SK-N-SH (cell line): ENCODE measurements at regions not wholly inside any gene's neighbourhood (a gene's known extent, or its start where the extent isn't known, plus 50 kb on each side); places are given as distances from the start of the nearest gene placed in this dataset.
A peak's percentile ranks its signal among the peaks of the same experiment; 100 is the strongest.

Experiments
- CTCF ChIA-PET: fragments of 300-600, 350-600 bp; formaldehyde crosslinking; extraction: SDS; loops from one replicate; lab custom pipeline; 2021; lab: Yijun Ruan, JAX
- POLR2A ChIA-PET: fragments of 350-600 bp; sonication (Branson Sonifier 250); formaldehyde crosslinking; extraction: SDS; loops from one replicate; lab custom pipeline; 2020; ENCODE audit warnings: antibody characterized with exemption, inconsistent platforms; lab: Yijun Ruan, JAX
- DNase-seq: peaks from one replicate; pipeline ENCODE4 v3.0.0; 2012
- H2AFZ ChIP-seq: fragments of 200-600 bp; sonication (generic); 2 replicates; pipeline ENCODE4 v1.8.1; 2016; ENCODE audit warnings: antibody characterized with exemption, mild to moderate bottlenecking, low read depth
- H3F3A ChIP-seq: fragments of 200-600 bp; sonication (generic); replicated peaks from 2 replicates; pipeline ENCODE3; 2016; ENCODE audit warnings: antibody characterized with exemption, mild to moderate bottlenecking; ENCODE audit not compliant: insufficient read depth
- H3K27ac ChIP-seq, 2 experiments: fragments of 200-500 bp in 1 of 2; fragments of 200-600 bp in 1 of 2; sonication (Bioruptor generic) in 1 of 2; sonication (generic), shearing (Covaris generic) in 1 of 2; 2 replicates each; pipeline versions ENCODE4 v1.5.1 to v1.6.1; 2014 to 2016; ENCODE audit warnings: low read depth in 2 of 2, inconsistent platforms in 1 of 2, low read length in 1 of 2, mild to moderate bottlenecking in 1 of 2, mixed read lengths in 1 of 2
- H3K27me3 ChIP-seq: fragments of 200-600 bp; sonication (generic), shearing (Covaris generic); 2 replicates; pipeline ENCODE4 v1.6.1; 2016; ENCODE audit warnings: mixed run types; ENCODE audit not compliant: insufficient read depth
- H3K36me3 ChIP-seq, 2 experiments: fragments of 200-500 bp in 1 of 2; fragments of 200-600 bp in 1 of 2; sonication (Bioruptor generic) in 1 of 2; sonication (generic) in 1 of 2; replicated peaks in 1 of 2; 2 replicates each; pipeline versions ENCODE3 to v1.5.1; 2014 to 2016; ENCODE audit warnings: low read length in 1 of 2, mild to moderate bottlenecking in 1 of 2; ENCODE audit not compliant: insufficient read depth in 2 of 2, control insufficient read depth in 1 of 2
- H3K4me1 ChIP-seq, 2 experiments: fragments of 200-500 bp in 1 of 2; fragments of 200-600 bp in 1 of 2; sonication (Bioruptor generic) in 1 of 2; sonication (generic), shearing (Covaris generic) in 1 of 2; 2 replicates each; pipeline versions ENCODE4 v1.5.1 to v1.6.1; 2014 to 2016; ENCODE audit warnings: low read depth in 1 of 2, low read length in 1 of 2, mixed run types in 1 of 2; ENCODE audit not compliant: insufficient read depth in 2 of 2, control insufficient read depth in 1 of 2
- H3K4me2 ChIP-seq: fragments of 200-600 bp; sonication (generic), shearing (Covaris generic); 2 replicates; pipeline ENCODE4 v1.6.1; 2017; ENCODE audit warnings: mixed run types
- H3K4me3 ChIP-seq, 2 experiments: fragments of 200-500 bp in 1 of 2; fragments of 200-600 bp in 1 of 2; sonication (Bioruptor generic) in 1 of 2; sonication (generic), shearing (Covaris generic) in 1 of 2; 2 replicates each; pipeline versions ENCODE4 v1.5.1 to v1.8.1; 2014 to 2016; ENCODE audit warnings: low read depth in 2 of 2, inconsistent platforms in 1 of 2, low read length in 1 of 2, mild to moderate bottlenecking in 1 of 2, mixed read lengths in 1 of 2, moderate library complexity in 1 of 2
- H3K79me2 ChIP-seq: fragments of 200-600 bp; sonication (generic); 2 replicates; pipeline ENCODE4 v1.8.1; 2017; ENCODE audit warnings: mild to moderate bottlenecking; ENCODE audit not compliant: insufficient read depth
- H3K9ac ChIP-seq: fragments of 200-600 bp; sonication (generic); 2 replicates; pipeline ENCODE4 v1.6.1; 2017; ENCODE audit warnings: mixed run types
- H3K9me2 ChIP-seq: fragments of 200-600 bp; sonication (generic); 2 replicates; pipeline ENCODE4 v1.6.1; 2017; ENCODE audit warnings: mixed run types
- H3K9me3 ChIP-seq: fragments of 200-600 bp; sonication (generic); 2 replicates; pipeline ENCODE4 v1.6.1; 2017; ENCODE audit warnings: mixed run types, mild to moderate bottlenecking, moderate library complexity
- H4K20me1 ChIP-seq: fragments of 200-600 bp; sonication (generic); 2 replicates; pipeline ENCODE4 v1.6.1; 2017; ENCODE audit warnings: mild to moderate bottlenecking, mixed run types; ENCODE audit not compliant: insufficient read depth
- EP300 ChIP-seq, 2 experiments: IDR thresholded peaks; 2 replicates each; pipeline versions ENCODE4 v1.4.0 to v1.6.1; 2012; ENCODE audit warnings: borderline replicate concordance in 1 of 2, low read depth in 1 of 2, low read length in 1 of 2
- EZH2phosphoT487 ChIP-seq: fragments of 200-600 bp; sonication (generic); IDR thresholded peaks from 2 replicates; pipeline ENCODE4 v1.6.1; 2017; ENCODE audit warnings: low read depth, mixed run types, mild to moderate bottlenecking, antibody characterized with exemption, moderate library complexity, borderline replicate concordance
- FOXM1 ChIP-seq: IDR thresholded peaks from 2 replicates; pipeline ENCODE4 v1.4.0; 2012; ENCODE audit warnings: low read depth, mild to moderate bottlenecking
- JUND ChIP-seq: IDR thresholded peaks from 2 replicates; pipeline ENCODE4 v1.4.0; 2012
- MEF2A ChIP-seq: IDR thresholded peaks from 2 replicates; pipeline ENCODE4 v1.4.0; 2012; ENCODE audit warnings: low read depth, borderline replicate concordance
- NFIC ChIP-seq: IDR thresholded peaks from 2 replicates; pipeline ENCODE4 v1.4.0; 2012; ENCODE audit warnings: borderline replicate concordance
- POLR2AphosphoS5 ChIP-seq: IDR thresholded peaks from 2 replicates; pipeline ENCODE4 v1.6.1; 2012; ENCODE audit warnings: low read depth, low read length
- RAD21 ChIP-seq: IDR thresholded peaks from 2 replicates; pipeline ENCODE4 v1.6.1; 2012; ENCODE audit warnings: mild to moderate bottlenecking, low read length
- RFX5 ChIP-seq: IDR thresholded peaks from 2 replicates; pipeline ENCODE4 v1.6.1; 2012; ENCODE audit warnings: mild to moderate bottlenecking, improper control_type of control experiment, low read length
- SIN3A ChIP-seq: IDR thresholded peaks from 2 replicates; pipeline ENCODE4 v1.6.1; 2012; ENCODE audit warnings: low read depth, mild to moderate bottlenecking, low read length, moderate library complexity, borderline replicate concordance
- SMC3 ChIP-seq: IDR thresholded peaks from 2 replicates; pipeline ENCODE4 v1.6.1; 2012; ENCODE audit warnings: low read depth, low read length, improper control_type of control experiment
- TAF1 ChIP-seq: IDR thresholded peaks from 2 replicates; pipeline ENCODE4 v1.6.1; 2012; ENCODE audit warnings: low read depth, mild to moderate bottlenecking, low read length, moderate library complexity, borderline replicate concordance
- TCF12 ChIP-seq: IDR thresholded peaks from 2 replicates; pipeline ENCODE4 v1.4.0; 2012
- YY1 ChIP-seq: IDR thresholded peaks from 2 replicates; pipeline ENCODE4 v1.4.0; 2012; ENCODE audit warnings: low read depth, mild to moderate bottlenecking
- WGBS: methylation state at CpG from one replicate; pipeline ENCODE4 v1.1.6; 2017; ENCODE audit warnings: low lambda C conversion rate; 5-methylcytosine and 5-hydroxymethylcytosine counted together
- TF ChIP-seq, protein P1 (sequence below): fragments of 200-600 bp; sonication (generic); IDR thresholded peaks from 2 replicates; pipeline ENCODE4 v1.6.1; 2017; ENCODE audit warnings: antibody characterized with exemption, mild to moderate bottlenecking, moderate library complexity
- TF ChIP-seq, protein P2 (sequence below): fragments of 150-350 bp; IDR thresholded peaks from 2 replicates; pipeline ENCODE4 v1.6.1; 2017; ENCODE audit warnings: antibody characterized with exemption, low read length, low read depth, borderline replicate concordance
- TF ChIP-seq, protein P3 (sequence below): IDR thresholded peaks from 2 replicates; pipeline ENCODE4 v1.4.0; 2012; ENCODE audit warnings: low read depth, borderline replicate concordance
- TF ChIP-seq, protein P4 (sequence below): IDR thresholded peaks from 2 replicates; pipeline ENCODE4 v1.6.1; 2012; ENCODE audit warnings: mild to moderate bottlenecking, low read depth, low read length, moderate library complexity

DNA sequence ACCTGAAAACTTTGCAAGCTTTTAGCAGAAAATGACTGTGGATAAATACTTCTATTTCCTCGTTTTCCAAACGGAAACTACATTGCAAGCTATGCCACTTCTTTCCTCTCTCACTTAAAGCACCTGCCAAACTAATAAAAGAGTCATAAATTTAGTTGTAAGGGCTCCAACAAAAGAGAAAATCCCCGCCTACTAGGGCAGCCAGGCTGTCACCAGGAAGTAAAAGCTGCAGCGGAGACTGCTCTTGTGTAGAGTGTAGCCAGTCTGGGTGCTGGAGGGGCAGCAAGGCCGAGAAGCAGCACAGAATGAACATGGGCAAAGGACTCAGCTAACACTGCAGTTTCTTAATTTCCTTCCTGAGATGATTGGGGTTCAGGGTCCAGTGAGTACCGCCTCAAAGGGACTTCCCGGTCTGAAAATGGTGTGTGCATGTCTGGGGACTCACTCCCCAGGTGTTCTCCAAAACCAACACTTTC is 89.3 kb upstream of the MAML3 start:
- 83% methylated on average over 7 of the region's 7 CpGs for WGBS
- CTCF ChIA-PET: interaction anchor here (0.9 to 1.6 kb wide), 8 partner anchors 9 to 509 kb away, joined by 3 to 4 read pairs (median 3); no protein-coding TSS in a partner anchor
- H2AFZ ChIP-seq: peak overlapping the region; percentile 37; the same call in 1 of the 2 replicates

More for the DNA sequence above, 89.3 kb upstream of the MAML3 start:
- H3F3A ChIP-seq: no peaks in the 10 kb centered on the region
- no peaks in the 10 kb centered on the region for H3K27me3 ChIP-seq
- no peaks in the 10 kb centered on the region for H4K20me1 ChIP-seq
- POLR2A ChIA-PET: interaction anchor here (1.0 to 2.1 kb wide), 3 partner anchors 8 to 92 kb away, joined by 3 to 6 read pairs (median 4); no protein-coding TSS in a partner anchor
- no peaks in the 10 kb centered on the region for H3K9me2 ChIP-seq
- H3K4me3 ChIP-seq: no peak overlapping the region
- no peaks in the 10 kb centered on the region for H3K9me3 ChIP-seq
- no peak for DNase-seq
- no peak for TF ChIP-seq SIN3A
- no peak for TF ChIP-seq JUND
- TF ChIP-seq EP300 (IDR thresholded peaks at IDR 0.05; ENCODE audit: borderline replicate concordance in 1 of 2, low read depth in 1 of 2, low read length in 1 of 2): no peak
- TF ChIP-seq, protein P1, sequence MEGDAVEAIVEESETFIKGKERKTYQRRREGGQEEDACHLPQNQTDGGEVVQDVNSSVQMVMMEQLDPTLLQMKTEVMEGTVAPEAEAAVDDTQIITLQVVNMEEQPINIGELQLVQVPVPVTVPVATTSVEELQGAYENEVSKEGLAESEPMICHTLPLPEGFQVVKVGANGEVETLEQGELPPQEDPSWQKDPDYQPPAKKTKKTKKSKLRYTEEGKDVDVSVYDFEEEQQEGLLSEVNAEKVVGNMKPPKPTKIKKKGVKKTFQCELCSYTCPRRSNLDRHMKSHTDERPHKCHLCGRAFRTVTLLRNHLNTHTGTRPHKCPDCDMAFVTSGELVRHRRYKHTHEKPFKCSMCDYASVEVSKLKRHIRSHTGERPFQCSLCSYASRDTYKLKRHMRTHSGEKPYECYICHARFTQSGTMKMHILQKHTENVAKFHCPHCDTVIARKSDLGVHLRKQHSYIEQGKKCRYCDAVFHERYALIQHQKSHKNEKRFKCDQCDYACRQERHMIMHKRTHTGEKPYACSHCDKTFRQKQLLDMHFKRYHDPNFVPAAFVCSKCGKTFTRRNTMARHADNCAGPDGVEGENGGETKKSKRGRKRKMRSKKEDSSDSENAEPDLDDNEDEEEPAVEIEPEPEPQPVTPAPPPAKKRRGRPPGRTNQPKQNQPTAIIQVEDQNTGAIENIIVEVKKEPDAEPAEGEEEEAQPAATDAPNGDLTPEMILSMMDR: no peak
- no peak for TF ChIP-seq EZH2phosphoT487
- no peak for TF ChIP-seq MEF2A
- TF ChIP-seq, protein P2, sequence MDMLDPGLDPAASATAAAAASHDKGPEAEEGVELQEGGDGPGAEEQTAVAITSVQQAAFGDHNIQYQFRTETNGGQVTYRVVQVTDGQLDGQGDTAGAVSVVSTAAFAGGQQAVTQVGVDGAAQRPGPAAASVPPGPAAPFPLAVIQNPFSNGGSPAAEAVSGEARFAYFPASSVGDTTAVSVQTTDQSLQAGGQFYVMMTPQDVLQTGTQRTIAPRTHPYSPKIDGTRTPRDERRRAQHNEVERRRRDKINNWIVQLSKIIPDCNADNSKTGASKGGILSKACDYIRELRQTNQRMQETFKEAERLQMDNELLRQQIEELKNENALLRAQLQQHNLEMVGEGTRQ: no peak
- no peak for TF ChIP-seq NFIC
- TF ChIP-seq, protein P3, sequence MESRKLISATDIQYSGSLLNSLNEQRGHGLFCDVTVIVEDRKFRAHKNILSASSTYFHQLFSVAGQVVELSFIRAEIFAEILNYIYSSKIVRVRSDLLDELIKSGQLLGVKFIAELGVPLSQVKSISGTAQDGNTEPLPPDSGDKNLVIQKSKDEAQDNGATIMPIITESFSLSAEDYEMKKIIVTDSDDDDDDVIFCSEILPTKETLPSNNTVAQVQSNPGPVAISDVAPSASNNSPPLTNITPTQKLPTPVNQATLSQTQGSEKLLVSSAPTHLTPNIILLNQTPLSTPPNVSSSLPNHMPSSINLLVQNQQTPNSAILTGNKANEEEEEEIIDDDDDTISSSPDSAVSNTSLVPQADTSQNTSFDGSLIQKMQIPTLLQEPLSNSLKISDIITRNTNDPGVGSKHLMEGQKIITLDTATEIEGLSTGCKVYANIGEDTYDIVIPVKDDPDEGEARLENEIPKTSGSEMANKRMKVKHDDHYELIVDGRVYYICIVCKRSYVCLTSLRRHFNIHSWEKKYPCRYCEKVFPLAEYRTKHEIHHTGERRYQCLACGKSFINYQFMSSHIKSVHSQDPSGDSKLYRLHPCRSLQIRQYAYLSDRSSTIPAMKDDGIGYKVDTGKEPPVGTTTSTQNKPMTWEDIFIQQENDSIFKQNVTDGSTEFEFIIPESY: no peak
- TF ChIP-seq, protein P4, sequence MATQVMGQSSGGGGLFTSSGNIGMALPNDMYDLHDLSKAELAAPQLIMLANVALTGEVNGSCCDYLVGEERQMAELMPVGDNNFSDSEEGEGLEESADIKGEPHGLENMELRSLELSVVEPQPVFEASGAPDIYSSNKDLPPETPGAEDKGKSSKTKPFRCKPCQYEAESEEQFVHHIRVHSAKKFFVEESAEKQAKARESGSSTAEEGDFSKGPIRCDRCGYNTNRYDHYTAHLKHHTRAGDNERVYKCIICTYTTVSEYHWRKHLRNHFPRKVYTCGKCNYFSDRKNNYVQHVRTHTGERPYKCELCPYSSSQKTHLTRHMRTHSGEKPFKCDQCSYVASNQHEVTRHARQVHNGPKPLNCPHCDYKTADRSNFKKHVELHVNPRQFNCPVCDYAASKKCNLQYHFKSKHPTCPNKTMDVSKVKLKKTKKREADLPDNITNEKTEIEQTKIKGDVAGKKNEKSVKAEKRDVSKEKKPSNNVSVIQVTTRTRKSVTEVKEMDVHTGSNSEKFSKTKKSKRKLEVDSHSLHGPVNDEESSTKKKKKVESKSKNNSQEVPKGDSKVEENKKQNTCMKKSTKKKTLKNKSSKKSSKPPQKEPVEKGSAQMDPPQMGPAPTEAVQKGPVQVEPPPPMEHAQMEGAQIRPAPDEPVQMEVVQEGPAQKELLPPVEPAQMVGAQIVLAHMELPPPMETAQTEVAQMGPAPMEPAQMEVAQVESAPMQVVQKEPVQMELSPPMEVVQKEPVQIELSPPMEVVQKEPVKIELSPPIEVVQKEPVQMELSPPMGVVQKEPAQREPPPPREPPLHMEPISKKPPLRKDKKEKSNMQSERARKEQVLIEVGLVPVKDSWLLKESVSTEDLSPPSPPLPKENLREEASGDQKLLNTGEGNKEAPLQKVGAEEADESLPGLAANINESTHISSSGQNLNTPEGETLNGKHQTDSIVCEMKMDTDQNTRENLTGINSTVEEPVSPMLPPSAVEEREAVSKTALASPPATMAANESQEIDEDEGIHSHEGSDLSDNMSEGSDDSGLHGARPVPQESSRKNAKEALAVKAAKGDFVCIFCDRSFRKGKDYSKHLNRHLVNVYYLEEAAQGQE: no peak
- no peak for TF ChIP-seq TCF12
- no peak for TF ChIP-seq FOXM1
- TF ChIP-seq POLR2AphosphoS5: no peak
- TF ChIP-seq YY1: no peak
- TF ChIP-seq RAD21: no peak
- no peak for TF ChIP-seq SMC3
- no peak for TF ChIP-seq RFX5
- no peak for TF ChIP-seq TAF1
- H3K79me2 ChIP-seq: no peaks in the 10 kb centered on the region
- no peaks in the 10 kb centered on the region for H3K36me3 ChIP-seq
- H3K9ac ChIP-seq: no peak overlapping the region
- H3K4me2 ChIP-seq: no peak overlapping the region
- peaks cover 20 to 53% of the 10 kb centered on the region in 2 experiments for H3K4me1 ChIP-seq
- peak overlapping the region in 1 of 2 experiments; percentile 91; a peak in 2 of 4 replicates for H3K27ac ChIP-seq
